ENCODE measurements at regions not wholly inside any gene's neighbourhood (a gene's known extent, or its start where the extent isn't known, plus 50 kb on each side); places are given as distances from the start of the nearest gene placed in this dataset.

DNA sequence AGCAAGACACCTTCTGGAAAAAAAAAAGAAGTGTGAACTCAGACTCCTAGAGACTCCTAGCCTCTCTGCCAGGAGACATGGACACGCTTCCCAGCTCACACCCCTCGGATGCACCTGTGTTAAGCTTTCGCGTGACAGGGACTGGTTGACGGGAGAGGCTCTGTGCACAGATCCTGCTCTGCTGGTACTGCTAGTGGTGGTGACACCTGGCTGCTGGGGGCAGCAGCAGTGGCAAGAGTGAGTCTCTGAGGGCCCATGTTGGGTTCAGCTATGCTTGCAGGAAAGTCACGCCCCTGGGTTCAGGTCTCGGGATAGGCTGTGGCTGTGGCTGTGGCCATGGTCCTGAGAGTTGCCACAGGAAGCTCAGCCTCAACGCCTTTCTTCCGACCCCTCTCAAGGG is 81.1 kb downstream of the XRCC2 start:
- TF ChIP-seq, protein P1, sequence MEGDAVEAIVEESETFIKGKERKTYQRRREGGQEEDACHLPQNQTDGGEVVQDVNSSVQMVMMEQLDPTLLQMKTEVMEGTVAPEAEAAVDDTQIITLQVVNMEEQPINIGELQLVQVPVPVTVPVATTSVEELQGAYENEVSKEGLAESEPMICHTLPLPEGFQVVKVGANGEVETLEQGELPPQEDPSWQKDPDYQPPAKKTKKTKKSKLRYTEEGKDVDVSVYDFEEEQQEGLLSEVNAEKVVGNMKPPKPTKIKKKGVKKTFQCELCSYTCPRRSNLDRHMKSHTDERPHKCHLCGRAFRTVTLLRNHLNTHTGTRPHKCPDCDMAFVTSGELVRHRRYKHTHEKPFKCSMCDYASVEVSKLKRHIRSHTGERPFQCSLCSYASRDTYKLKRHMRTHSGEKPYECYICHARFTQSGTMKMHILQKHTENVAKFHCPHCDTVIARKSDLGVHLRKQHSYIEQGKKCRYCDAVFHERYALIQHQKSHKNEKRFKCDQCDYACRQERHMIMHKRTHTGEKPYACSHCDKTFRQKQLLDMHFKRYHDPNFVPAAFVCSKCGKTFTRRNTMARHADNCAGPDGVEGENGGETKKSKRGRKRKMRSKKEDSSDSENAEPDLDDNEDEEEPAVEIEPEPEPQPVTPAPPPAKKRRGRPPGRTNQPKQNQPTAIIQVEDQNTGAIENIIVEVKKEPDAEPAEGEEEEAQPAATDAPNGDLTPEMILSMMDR (IDR thresholded peaks at IDR 0.05): no peak
- TF ChIP-seq POLR2A (IDR thresholded peaks at IDR 0.05): no peak

All from uterus (tissue), 2 donors.